Aorta (tissue), 5 donors: ENCODE measurements at regions not wholly inside any gene's neighbourhood (a gene's known extent, or its start where the extent isn't known, plus 50 kb on each side); places are given as distances from the start of the nearest gene placed in this dataset.

Experiments used
- ATAC-seq: fragments of 200-7000 bp; cut with Tn5 transposase; one replicate; pipeline ENCODE4 v1.9.1; 2022; ENCODE audit warnings: moderate library complexity; ENCODE audit not compliant: low FRiP score
- DNase-seq, 2 donors: peaks; one replicate each; pipeline ENCODE4 v3.0.0-alpha.2; 2020
- H3K27ac ChIP-seq, 2 donors: one replicate each; pipeline ENCODE4 v1.5.1; 2013; ENCODE audit warnings: low read length in 2 of 2, mild to moderate bottlenecking in 2 of 2, moderate library complexity in 2 of 2, control low read depth in 1 of 2, inconsistent platforms in 1 of 2, low read depth in 1 of 2
- H3K27me3 ChIP-seq, 2 donors: one replicate each; pipeline ENCODE4 v1.6.1; 2013; ENCODE audit warnings: control low read depth in 1 of 2, low read length in 1 of 2, mild to moderate bottlenecking in 1 of 2, moderate library complexity in 1 of 2; ENCODE audit not compliant: insufficient read depth in 2 of 2, control insufficient read depth in 1 of 2
- H3K36me3 ChIP-seq, 2 donors: one replicate each; pipeline ENCODE4 v1.6.1; 2013; ENCODE audit warnings: control low read depth in 1 of 2, low read length in 1 of 2, mild to moderate bottlenecking in 1 of 2; ENCODE audit not compliant: insufficient read depth in 2 of 2, control insufficient read depth in 1 of 2
- H3K4me1 ChIP-seq, 2 donors: one replicate each; pipeline ENCODE4 v1.6.1; 2013; ENCODE audit warnings: low read length in 2 of 2, control low read depth in 1 of 2, mild to moderate bottlenecking in 1 of 2, moderate library complexity in 1 of 2; ENCODE audit not compliant: insufficient read depth in 2 of 2, control insufficient read depth in 1 of 2
- H3K4me3 ChIP-seq, 2 donors: one replicate each; pipeline ENCODE4 v1.5.1; 2013; ENCODE audit warnings: low read length in 2 of 2, control low read depth in 1 of 2, mild to moderate bottlenecking in 1 of 2
- H3K9me3 ChIP-seq: one replicate; pipeline ENCODE4 v1.6.1; 2013; ENCODE audit warnings: mild to moderate bottlenecking, low read length; ENCODE audit not compliant: control insufficient read depth
- WGBS, 2 donors: extraction: QIAGEN DNeasy Blood & Tissue Kit; methylation state at CpG; one replicate each; pipeline ENCODE4 v1.1.7; 2013; 5-methylcytosine and 5-hydroxymethylcytosine counted together
- intact Hi-C, 2 donors: fragments of 100-400 bp; cut with DNase I; formaldehyde crosslinking; loops; one replicate each; pipeline versions ENCODE4 v1.14.2 to v1.15.0; 2022
- donor health status: healthy with polysubstance abuse.
- donor health status: Bipolar disorder and iron deficiency.
- donor health status: DM: no; HTN: no; CAD: no.
- donor health status: DM: no; HTN: no; CAD: no.
- donor health status: DM: yes; HTN: yes; CAD: no.

DNA sequence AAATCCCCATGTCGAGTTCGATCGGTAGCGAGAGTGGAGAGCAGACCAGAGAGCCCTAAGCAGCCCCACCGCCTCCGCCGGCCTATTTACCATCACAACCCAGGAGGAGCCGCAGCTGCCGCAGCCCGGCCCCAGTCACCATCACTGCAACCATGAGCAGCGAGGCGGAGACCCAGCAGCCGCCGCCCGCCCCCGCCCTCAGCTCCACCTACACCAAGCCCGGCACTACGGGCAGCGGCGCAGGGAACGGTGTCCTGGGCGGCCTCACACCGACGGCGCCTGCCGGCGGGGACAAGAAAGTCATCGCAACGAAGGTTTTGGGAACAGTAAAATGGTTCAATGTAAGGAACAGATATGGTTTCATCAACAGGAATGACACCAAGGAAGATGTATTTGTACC lies 89.5 kb upstream of the TPM1 start:
- intact Hi-C loops: no loop called here
- DNase-seq: no peak
- 59 to 69% methylated on average over 29 of the region's 29 CpGs for WGBS, 2 donors

GRCh38 chr15:62953496-62954045 lies 89.0 kb upstream of the TPM1 start:
- H3K27ac ChIP-seq: no peak overlapping the region
- H3K27me3 ChIP-seq: no peaks in the 10 kb centered on the region
- intact Hi-C loops: no loop called here
- 96 to 98% methylated on average over 24 of the region's 24 CpGs for WGBS, 2 donors
- no peak overlapping the region for H3K4me3 ChIP-seq
- peaks cover 0 to 10% of the 10 kb centered on the region in 2 donors for H3K4me1 ChIP-seq
- H3K36me3 ChIP-seq: no peaks in the 10 kb centered on the region
- no peaks in the 10 kb centered on the region for H3K9me3 ChIP-seq
- DNase-seq: no peak
- no peak for ATAC-seq

More for the DNA sequence above, 89.5 kb upstream of the TPM1 start:
- Histone ChIP-seq H3K4me1 (peaks cover 0 to 8% of the 10 kb centered on the region in 2 donors), H3K9me3 (no peaks in the 10 kb centered on the region), H3K36me3 (no peaks in the 10 kb centered on the region), H3K27me3 (no peaks in the 10 kb centered on the region), H3K27ac (no peak overlapping the region), H3K4me3 (no peak overlapping the region)
- no peak for ATAC-seq

DNA sequence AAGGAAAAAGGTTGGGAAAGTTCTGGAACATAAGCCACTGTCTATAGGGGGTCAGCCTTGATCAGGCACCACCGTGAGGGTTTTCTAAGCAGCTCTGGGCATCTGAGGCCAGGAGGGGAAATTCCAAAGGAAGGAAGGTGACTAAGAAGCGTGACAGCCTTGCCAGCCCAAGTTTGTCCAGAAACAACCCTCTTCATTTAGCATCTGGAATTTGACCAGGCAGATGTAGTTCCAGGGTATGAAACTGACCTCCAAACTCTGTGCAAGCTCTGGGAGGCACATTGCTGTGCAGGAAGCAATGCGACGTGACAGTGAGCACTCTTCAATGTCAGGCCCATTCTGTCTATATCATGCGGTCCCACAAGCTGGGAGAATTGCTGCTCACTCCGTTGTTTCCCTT lies 85.4 kb upstream of the TPM1 start:
- Histone ChIP-seq H3K4me1 (peaks cover 0 to 10% of the 10 kb centered on the region in 2 donors), H3K9me3 (no peaks in the 10 kb centered on the region), H3K27me3 (no peaks in the 10 kb centered on the region), H3K27ac (no peak overlapping the region), H3K4me3 (no peak overlapping the region), H3K36me3 (no peaks in the 10 kb centered on the region)
- DNase-seq: no peak
- whole genome bisulfite sequencing, 2 donors: 47 to 50% methylated on average over 6 of the region's 6 CpGs
- no peak for ATAC-seq
- intact Hi-C loops: no loop called here

DNA sequence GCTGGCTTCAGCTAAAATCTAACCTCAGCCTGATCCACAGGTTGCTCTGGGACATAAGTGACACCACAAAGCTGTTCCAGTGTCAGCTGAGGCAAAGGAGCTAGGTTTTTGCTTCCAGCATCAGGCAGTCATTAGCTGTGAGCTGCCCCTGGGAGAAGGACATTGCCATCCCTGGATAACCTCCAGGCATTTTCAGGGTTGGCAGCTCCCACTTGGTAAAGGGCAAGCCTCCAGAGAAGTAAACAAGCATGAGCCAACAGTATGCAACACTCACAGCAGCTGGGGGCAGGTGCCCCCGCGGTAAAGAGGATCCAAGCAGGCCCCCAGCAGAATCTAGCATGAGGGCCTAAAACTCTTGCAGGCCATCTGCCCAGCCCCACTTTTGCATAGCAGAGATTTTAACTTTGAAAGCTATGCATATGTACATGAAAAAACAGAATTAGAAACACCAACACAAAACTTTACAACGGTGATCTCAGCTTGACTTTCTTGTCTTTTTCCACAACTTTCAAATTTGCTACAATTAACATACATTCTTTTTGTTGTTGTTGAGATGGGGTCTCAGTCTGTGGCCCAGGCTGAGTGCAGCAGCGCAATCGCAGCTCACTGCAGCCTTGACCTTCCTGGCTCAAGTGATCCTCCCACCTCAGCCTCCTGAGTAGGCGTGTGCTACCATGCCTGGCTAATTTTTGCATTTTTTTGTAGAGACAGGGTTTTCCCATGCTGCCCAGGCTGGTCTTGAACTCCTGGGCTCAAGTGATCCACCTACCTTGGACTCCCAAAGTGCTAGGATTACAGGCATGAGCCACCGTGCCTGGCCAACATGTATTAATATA lies 83.8 kb upstream of the TPM1 start:
- DNase-seq (no peak), ATAC-seq (no peak)
- no peak overlapping the region for H3K27ac ChIP-seq
- H3K4me3 ChIP-seq: no peak overlapping the region
- WGBS, 2 donors: 58 to 60% methylated on average over 7 of the region's 7 CpGs
- H3K27me3 ChIP-seq: no peaks in the 10 kb centered on the region
- intact Hi-C loops: no loop called here
- H3K36me3 ChIP-seq: no peaks in the 10 kb centered on the region
- peaks cover 0 to 10% of the 10 kb centered on the region in 2 donors for H3K4me1 ChIP-seq
- no peaks in the 10 kb centered on the region for H3K9me3 ChIP-seq

DNA sequence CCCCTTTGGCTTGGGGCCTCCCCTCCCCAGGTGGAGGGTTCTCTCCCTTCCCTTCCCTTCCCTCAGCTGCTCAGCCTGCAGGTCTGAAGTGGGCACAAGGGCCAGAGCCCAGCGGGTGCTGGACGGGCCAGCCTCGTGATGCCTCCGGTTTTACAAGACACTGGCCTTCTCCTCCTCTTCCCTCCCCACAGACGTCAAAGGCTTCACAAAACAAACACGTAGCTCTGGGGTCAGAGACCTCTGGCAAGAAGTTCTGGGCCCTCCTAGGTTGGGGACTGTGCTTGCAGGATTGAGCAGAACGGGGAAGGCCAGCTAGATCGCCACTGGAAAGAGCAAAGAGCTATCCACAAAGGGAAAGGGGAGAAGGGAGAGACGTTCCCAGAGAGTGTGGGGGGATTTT lies 81.4 kb upstream of the TPM1 start:
- no peak overlapping the region for H3K27ac ChIP-seq

GRCh38 chr15:62962101-62962995 lies 80.2 kb upstream of the TPM1 start:
- no peak for ATAC-seq
- 91 to 93% methylated on average over 19 of the region's 19 CpGs for WGBS, 2 donors
- Histone ChIP-seq H3K4me1 (peaks cover 0 to 4% of the 10 kb centered on the region in 2 donors), H3K9me3 (no peaks in the 10 kb centered on the region), H3K27me3 (no peaks in the 10 kb centered on the region), H3K4me3 (no peak overlapping the region), H3K27ac (no peak overlapping the region), H3K36me3 (no peaks in the 10 kb centered on the region)
- intact Hi-C loops: no loop called here
- DNase-seq: no peak

More for the DNA sequence above, 81.4 kb upstream of the TPM1 start:
- ATAC-seq (no peak), DNase-seq (no peak)
- intact Hi-C loops: no loop called here
- Histone ChIP-seq H3K27me3 (no peaks in the 10 kb centered on the region), H3K4me3 (no peak overlapping the region), H3K36me3 (no peaks in the 10 kb centered on the region), H3K4me1 (peaks cover 0 to 10% of the 10 kb centered on the region in 2 donors), H3K9me3 (no peaks in the 10 kb centered on the region)
- WGBS, 2 donors: 93 to 96% methylated on average over 9 of the region's 9 CpGs

DNA sequence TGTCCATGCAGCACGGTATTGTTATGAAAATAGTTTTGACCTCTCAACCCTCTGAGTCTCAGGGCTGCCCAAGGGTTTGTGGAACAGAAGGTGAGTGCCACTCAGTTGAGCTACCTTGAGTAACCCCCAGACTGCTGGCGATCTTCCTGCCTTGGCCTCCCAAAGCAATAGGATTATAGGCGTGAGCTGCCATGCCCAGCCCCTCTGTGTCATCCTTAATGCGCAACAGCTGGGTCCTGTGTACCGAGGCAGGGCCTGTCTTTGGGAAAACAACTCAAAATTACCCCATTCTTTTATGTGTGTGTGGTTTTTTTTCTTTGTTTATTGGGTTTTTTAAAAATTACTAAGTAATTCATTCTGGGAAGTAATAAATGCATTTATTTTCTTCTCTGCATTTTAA lies 78.3 kb upstream of the TPM1 start:
- ATAC-seq (no peak), DNase-seq (no peak)
- H3K9me3 ChIP-seq: no peaks in the 10 kb centered on the region
- no peaks in the 10 kb centered on the region for H3K36me3 ChIP-seq
- H3K27ac ChIP-seq: no peak overlapping the region
- H3K4me1 ChIP-seq: no peaks in the 10 kb centered on the region
- no peak overlapping the region for H3K4me3 ChIP-seq
- intact Hi-C loops: no loop called here
- WGBS, 2 donors: 96 to 98% methylated on average over 5 of the region's 5 CpGs
- no peaks in the 10 kb centered on the region for H3K27me3 ChIP-seq

GRCh38 chr15:62966294-62967078 lies 76.1 kb upstream of the TPM1 start:
- no peaks in the 10 kb centered on the region for H3K36me3 ChIP-seq
- H3K27ac ChIP-seq: no peak overlapping the region
- 97 to 98% methylated on average over 4 of the region's 4 CpGs for WGBS, 2 donors
- no peaks in the 10 kb centered on the region for H3K27me3 ChIP-seq
- H3K4me3 ChIP-seq: no peak overlapping the region
- no peak for ATAC-seq
- no peaks in the 10 kb centered on the region for H3K9me3 ChIP-seq
- no peaks in the 10 kb centered on the region for H3K4me1 ChIP-seq
- DNase-seq: no peak
- intact Hi-C loops: no loop called here
